Left colon (tissue), 2 donors: ENCODE measurements at regions not wholly inside any gene's neighbourhood (a gene's known extent, or its start where the extent isn't known, plus 50 kb on each side); places are given as distances from the start of the nearest gene placed in this dataset.
A peak's percentile ranks its signal among the peaks of the same experiment; 100 is the strongest.
"Not testable (repeated sequence)": the region's sequence is repeated elsewhere in the genome, so short reads cannot be mapped to it uniquely, and the experiment has no call there.

Source experiments
- ATAC-seq: fragments of 200-7000 bp; cut with Tn5 transposase; one replicate; pipeline ENCODE4 v1.9.1; 2020; ENCODE audit warnings: mild to moderate bottlenecking, moderate library complexity
- DNase-seq, 2 donors: peaks; one replicate each; pipeline ENCODE4 v3.0.0-alpha.2; 2020
- intact Hi-C, 2 donors: fragments of 100-400 bp; cut with DNase I in 1 of 2; cut with micrococcal nuclease in 1 of 2; formaldehyde crosslinking; loops; one replicate each; pipeline versions ENCODE4 v1.11.2 to v1.14.0; 2022; cut with DNase I, micrococcal nuclease
- donor health status: DM: no; HTN: no; CAD: no.
- donor health status: DM: yes; HTN: yes; CAD: no.

DNA sequence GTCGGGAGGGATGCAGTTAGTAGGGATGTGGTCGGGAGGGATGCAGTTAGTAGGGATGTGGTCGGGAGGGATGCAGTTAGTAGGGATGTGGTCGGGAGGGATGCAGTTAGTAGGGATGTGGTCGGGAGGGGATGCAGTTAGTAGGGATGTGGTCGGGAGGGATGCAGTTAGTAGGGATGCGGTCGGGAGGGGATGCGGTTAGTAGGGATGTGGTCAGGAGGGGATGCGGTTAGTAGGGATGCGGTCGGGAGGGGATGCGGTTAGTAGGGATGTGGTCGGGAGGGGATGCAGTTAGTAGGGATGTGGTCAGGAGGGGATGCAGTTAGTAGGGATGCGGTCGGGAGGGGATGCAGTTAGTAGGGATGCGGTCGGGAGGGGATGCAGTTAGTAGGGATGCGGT is 96.2 kb downstream of the BDH1 start:
- not testable (repeated sequence) for DNase-seq, ATAC-seq
- intact Hi-C loops, result loop anchor here in 1 of 2 donors (5.0 kb wide), 1 partner anchor 72 kb away; no protein-coding TSS in a partner anchor

DNA sequence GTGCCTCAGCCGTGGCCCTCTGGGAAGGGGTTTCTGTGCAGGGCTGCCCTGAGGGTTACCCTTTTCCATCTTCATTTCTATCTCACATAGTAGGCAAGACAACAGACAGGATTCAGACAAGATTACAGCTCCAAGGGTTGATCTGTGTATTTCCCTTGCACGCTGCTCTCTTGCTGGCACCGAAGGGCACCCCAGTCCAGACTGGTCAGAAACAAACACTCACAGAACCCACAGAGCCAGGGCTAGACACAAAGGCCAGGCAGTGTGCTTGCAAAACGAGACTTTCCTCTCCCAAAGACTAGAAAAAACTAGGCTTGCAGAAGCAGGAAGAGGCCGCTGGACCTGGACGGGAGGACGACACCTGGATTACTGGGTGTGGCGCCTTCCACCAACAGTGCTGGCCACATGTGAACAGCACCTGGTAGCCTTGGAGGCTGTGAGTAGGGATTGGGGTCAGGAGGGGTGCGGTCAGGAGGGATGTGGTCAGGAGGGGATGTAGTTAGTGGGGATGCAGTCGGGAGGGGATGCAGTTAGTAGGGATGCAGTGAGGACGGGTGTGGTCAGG is 96.8 kb downstream of the BDH1 start:
- intact Hi-C loops, result loop anchor here in 1 of 2 donors (5.0 kb wide), 1 partner anchor 72 kb away; no protein-coding TSS in a partner anchor
- DNase-seq (peak; percentile 67 to 76), ATAC-seq (peak; percentile 75)

DNA sequence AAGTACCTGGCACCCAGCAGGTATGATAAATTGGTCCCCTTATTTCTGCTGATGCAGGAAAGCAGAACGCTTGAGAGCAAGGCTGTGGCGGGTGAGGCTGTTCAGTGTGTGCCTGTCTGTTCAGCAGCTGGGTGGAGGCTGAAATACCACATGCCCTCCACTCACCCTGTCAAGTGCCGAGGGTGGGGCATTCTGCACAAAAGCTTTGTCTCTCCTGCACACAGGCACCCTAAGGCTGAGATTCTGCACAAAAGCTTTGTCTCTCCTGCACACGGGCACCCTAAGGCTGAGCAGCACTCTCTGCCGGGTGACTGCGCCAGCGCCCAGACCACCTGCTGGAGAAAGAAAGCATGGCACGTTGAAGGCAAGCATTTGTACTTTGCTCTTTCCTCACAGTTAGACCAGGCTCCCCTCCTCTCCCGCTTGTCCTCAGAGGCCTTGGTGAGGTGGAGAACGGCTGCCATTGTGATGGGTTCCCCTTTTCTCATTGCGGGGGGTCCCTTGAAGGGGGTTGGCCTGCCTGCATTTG is 97.5 kb downstream of the BDH1 start:
- DNase-seq, result peak; percentile 56 to 57
- peak; percentile 75 for ATAC-seq
- intact Hi-C loops, result loop anchor here in 1 of 2 donors (5.0 kb wide), 1 partner anchor 71 kb away; no protein-coding TSS in a partner anchor

DNA sequence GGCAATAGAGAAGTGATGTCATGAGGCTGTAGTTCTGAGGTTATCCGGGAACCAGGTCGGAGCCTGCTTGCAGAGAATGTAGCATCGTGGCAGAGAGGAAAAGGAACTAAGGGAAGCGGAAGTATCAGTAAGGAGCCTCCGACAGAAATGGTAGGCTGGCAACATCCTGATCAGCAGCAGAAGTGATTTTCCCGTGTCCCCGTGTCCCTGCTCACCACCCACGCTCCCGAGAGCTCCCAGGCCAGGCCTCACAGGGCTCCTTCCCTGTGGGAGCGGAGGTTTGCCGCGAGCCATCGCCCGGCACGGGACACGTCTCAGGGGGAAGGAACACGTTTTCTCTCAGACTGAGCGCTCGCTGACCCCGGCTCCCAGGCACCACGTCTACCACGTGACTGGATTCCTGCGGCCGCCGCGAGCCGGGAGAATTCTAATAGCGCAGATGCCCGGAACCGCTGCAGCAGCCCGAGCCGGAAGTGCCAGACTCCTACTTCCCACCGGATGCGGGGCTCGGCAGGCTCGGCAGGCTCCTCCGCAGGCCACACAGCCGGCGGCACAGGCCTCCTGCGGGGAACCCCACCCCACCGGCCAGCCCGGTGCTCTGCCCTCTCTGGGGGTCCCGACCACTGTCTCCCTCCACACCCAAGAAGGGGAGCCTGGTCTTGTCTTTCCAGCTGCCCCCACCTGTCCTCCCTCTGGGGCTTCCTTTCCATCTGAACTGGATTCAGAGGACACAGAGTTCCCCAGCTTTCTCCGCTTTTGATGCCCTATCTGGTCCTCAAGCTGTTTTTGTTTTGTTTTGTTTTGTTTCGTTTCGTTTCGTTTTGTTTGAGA is 99.3 kb downstream of the BDH1 start:
- intact Hi-C loops, result loop anchor here in 1 of 2 donors (5.0 kb wide), 1 partner anchor 69 kb away; no protein-coding TSS in a partner anchor
- peak; percentile 71 for ATAC-seq
- peak; percentile 85 to 87 for DNase-seq

DNA sequence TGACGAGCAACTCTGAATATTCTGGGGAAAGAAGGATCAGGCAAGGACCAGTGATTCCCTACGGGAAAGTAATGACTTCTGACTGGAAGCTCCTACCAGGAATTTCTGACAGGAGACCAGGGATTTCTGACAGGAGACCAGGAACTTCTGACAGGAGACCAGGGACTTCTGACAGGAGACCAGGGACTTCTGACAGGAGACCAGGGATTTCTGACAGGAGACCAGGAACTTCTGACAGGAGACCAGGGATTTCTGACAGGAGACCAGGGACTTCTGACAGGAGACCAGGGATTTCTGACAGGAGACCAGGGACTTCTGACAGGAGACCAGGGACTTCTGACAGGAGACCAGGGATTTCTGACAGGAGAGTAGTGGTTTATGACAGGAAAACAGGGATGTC is 100.9 kb downstream of the BDH1 start:
- ATAC-seq, DNase-seq: not testable (repeated sequence)
- intact Hi-C loops, result loop anchor here in 1 of 2 donors (5.0 kb wide), 1 partner anchor 68 kb away; no protein-coding TSS in a partner anchor

DNA sequence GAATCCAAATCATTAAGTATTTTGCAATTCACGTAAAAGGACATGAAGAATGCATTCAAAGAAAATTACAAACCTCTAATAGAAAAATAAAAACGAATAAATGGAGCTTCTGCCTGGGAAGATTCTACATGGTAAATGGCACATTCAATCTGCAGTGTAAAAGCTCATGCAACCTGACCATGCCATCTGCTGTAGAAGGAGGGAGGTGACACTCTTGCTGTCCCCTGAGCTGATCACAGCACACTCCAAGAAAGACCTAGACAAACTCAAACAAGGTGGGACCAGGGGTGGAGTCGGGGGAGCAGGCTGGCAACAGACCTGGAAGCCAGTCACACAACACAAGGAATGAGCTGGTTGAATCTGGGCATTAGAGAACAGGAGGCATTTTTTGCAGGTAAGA is 101.8 kb downstream of the BDH1 start:
- intact Hi-C loops, result no loop called here
- no peak for DNase-seq

DNA sequence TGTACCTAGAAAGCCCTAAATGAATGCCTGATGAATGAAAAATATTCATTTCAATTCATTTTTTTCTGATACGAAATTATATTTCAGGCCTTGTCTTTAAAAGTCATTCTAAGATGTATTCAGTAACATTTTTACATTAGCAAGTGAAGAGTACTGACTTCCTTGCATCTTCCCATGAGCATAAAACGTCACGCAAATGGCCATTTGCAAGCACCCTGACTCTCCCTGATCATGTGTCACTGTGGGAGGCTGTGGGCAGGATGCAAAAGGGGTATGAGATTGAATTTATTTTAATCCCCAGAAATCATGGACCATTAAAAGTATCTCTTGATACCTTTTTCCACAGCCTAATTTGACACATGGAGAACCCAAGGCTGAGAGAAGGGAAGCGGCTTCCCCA is 105.0 kb downstream of the BDH1 start:
- intact Hi-C loops, result no loop called here
- ATAC-seq, result no peak

More for the DNA sequence above, 101.8 kb downstream of the BDH1 start:
- peak; percentile 43 for ATAC-seq

DNA sequence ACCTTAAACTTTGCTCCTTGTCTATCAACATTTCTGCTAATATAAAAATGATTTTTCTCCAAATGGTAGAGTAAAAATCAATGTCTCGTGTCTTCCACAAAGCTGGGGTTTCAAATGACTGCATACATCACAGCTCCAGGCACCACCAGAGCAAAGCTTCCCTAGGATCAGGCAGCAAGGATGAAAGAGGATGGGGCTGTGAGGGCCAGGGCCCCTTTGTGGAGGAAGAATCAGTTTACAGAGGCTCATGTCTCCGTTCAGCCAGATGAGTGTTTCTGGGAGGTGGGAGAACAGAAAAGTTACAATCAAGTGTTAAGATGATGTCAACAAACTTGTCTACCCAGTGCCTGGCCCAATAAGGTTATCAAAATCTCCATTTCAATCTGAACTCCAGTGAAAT is 105.5 kb downstream of the BDH1 start:
- DNase-seq, result no peak
- ATAC-seq, result no peak
- intact Hi-C loops, result no loop called here

More for the DNA sequence above, 105.0 kb downstream of the BDH1 start:
- DNase-seq, result no peak

DNA sequence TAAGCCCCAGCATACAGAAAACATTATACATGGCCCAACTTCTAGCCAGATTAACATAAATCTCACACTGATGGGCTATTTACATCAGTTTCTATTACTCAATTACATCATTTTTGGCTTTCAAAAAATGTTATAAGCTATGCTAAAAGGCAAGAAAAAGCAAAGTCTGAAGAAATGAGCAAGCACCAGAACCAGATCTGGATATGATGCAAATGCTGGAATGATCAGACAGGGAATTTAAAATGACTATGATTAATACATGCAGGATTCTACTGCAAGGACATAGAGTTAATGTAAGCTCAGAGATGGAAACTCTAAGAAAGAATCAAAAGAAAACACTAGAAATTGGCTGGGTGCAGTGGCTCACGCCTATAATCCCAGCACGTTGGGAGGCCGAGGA is 106.6 kb downstream of the BDH1 start:
- DNase-seq, intact Hi-C loops: not testable (repeated sequence)

DNA sequence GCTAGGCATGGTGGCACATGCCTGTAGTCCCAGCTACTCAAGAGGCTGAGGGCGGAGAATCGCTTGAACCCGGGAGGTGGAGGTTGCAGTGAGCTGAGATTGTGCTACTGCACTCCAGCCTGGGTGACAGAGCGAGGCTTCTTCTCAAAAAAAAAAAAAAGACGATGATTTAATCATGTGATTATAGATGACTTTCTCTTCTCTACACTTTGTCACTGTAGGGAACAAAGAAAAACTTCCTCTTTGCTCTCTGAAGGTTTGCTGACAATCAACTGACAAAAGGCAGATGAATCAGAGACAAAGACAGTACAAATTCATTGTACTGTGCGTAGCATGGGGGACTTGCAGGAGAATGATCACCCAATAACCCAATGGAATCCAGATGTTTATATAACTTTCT is 108.0 kb downstream of the BDH1 start:
- ATAC-seq, DNase-seq, intact Hi-C loops: not testable (repeated sequence)

More for the DNA sequence above, 106.6 kb downstream of the BDH1 start:
- not testable (repeated sequence) for ATAC-seq

DNA sequence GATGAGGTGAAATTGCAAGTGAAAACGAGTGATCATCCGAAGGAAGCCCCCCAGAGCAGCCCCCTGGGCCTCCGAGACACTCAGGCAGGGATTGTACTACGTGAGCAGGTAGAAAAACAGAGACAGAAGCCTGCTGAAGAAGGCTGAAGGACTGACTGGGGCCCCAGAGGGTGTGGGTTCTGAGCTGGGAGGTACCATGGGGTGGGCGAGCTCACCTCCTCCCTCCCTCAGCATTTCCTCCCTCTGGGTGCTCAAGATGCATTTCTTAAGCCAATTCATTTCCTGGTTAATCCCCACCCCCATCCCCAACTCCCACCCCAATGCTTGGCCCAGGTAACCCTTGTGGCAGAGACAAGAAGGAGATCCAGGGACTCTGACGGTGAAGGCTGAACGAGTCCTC is 108.7 kb downstream of the BDH1 start:
- intact Hi-C loops, result no loop called here
- ATAC-seq (no peak), DNase-seq (no peak)

DNA sequence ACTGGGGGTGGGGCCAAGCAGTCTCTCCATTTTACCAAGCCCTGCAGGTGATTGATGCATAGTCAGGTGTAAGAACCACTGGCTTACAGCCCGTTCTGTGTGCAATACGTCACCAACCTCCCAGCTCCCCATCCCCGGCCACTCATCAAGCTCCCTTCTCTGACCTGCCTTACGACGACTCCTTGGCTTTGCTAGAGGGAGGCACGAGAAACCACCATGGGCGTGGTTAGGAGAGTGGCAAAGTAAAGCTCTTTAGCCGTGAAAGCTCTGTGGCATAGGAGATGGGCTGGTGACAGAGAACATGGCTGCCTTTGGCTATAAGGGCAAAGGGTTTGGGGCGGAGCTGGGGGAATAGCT is 109.1 kb downstream of the BDH1 start:
- intact Hi-C loops, result no loop called here
- ATAC-seq (no peak), DNase-seq (no peak)

DNA sequence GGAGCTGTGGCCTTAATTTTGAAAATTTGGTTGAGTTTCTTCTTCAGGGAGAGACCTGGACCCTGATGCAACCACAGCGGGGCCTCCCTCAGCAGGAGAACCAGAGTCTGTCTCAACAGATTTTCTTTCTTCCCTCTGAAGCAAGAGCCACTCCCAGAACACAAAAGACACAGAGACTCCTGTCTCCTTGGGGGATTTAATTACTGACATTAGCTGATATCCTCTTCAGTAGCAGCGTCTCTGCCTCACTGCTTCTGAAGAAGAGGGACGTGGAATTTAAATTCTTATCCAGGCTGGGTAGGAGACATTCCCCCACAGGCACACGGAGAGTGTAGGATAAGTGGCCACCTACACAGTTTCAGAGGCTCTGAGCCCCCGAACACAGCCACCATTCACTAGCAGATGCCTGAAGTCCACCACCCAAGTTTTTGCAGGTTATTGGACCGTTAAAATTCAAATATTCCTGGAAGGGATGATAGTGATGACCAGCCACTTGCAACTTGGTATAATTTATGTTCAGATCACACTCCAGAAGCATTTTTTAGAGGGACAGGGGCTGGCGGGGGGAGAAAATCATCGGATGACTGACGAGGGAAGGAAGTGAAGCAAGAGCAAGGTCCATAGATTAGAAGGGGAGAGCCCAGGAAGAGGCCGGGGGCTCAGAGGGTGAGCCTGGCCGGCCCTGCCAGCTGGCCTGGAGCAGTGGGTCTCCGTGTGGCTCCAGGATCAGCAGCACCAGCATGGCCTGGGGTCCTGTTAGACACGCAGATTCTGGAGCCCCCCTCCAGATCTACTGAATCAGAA is 109.7 kb downstream of the BDH1 start:
- ATAC-seq (no peak), DNase-seq (no peak)
- intact Hi-C loops, result no loop called here

DNA sequence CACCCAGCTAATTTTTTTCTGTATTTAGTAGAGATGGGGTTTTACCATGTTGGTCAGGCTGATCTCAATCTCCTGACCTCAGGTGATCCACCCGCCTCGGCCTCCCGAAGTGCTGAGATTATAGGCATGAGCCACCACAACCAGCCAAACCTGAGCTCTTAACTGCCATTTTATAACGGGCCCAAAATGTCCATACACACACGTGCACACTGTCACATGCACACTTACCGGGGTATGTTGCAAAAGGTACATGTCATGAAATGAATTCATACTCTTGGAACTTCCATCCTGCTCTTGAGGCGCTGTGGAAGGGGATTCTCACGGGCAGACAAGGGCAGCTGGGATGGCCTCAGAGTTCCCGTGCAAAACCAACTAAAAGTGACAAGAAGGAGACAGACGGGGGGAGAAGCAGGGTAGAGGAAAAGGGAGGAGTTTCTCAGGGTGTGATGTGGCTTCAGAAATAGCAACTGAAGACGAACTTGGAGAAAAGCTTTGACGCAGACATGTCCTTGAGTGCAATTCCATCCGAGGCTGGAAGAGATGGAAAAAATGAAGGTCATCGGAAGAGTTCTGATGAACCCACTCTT is 110.9 kb downstream of the BDH1 start:
- ATAC-seq (no peak), DNase-seq (no peak)
- intact Hi-C loops, result no loop called here

DNA sequence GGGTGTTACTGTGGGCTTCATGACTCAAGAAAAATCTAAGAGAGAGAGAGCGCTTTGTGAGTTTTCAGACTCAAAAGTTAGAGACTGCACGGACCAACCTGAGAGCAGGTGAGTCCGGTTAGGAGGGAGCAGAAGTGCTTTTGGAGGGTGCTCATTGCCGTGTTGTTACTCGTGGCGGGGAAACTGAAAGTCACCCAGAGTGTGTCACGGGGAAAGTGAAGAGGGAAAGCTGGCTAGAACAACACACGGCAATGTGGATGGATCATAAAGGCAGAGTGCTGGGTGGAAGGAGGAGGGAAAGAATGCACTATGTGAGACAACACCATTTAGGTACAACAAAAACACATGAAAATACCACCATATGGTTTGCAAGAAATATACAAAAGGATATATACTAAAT is 112.3 kb downstream of the BDH1 start:
- no peak for DNase-seq
- ATAC-seq, result no peak
- intact Hi-C loops, result no loop called here

DNA sequence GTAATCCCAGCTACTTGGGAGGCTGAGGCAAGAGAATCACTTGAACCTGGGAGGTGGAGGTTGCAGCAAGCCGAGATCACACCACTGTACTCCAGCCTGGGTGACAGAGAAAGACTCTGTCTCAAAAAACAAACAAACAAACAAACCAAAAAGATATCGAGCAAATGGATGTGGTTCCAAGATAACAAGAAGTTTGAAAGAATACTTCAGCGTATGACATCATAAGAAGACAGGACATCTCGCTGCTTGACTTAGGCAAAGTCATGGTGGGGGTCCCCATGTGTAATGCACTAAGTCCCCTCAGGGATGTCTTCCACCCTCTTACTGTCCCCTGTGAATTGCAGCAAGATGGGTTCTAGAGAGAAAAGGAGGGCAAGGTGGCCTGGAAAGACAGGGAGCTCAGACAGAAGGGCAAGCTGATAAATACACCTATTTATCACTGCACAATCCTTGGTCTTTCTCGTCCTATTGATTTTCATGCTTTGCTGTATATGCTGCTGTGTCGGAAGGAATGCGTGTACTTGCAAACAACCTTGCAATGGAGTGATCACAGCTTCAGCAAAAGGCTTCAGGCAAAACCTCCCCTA is 115.0 kb downstream of the BDH1 start:
- ATAC-seq (no peak), DNase-seq (no peak)
- intact Hi-C loops, result no loop called here

DNA sequence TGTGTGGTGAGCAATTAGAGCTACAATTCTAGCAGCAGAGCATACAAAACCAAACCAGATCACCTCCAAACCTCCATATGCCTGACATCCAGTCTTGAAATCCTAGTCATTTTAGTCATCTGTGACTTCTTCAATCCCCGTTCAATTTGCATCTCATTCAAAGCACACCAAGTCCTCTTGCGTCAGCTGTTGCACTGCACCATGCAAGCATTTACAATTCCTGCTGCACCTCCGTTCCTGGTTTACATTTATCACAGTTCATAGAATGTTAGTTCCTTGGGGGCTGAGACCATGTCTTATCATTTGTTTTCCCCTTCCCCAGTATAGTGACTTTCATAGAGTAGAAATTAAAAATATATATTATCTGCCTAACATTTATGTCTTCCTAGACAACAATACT is 116.9 kb downstream of the BDH1 start:
- DNase-seq, result no peak
- intact Hi-C loops, result no loop called here
- ATAC-seq, result no peak

DNA sequence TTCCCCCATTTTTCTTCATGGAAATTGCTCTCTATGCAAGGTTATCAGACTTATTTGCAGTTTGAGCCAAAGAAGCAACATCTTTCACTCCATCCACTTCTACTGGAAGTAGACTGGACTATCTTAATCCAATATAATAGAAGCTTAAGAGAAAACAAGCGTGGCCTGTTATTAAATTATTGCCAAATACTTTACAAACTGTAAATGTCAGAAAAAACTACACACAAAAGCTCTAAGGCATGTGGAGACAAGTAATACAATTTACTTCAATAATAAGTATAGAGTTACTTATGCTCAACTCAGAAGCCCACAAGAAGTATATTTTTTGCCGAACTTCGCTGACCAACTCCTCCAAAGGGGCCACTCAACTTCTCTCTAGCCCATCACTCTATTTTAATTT is 120.3 kb downstream of the BDH1 start:
- intact Hi-C loops, result no loop called here
- ATAC-seq, result no peak

More for the DNA sequence above, 120.3 kb downstream of the BDH1 start:
- no peak for DNase-seq
